Superior temporal gyrus (tissue), 1 donor: ENCODE measurements at regions not wholly inside any gene's neighbourhood (a gene's known extent, or its start where the extent isn't known, plus 50 kb on each side); places are given as distances from the start of the nearest gene placed in this dataset.
"Not testable (repeated sequence)": the region's sequence is repeated elsewhere in the genome, so short reads cannot be mapped to it uniquely, and the experiment has no call there.

Experiments
- DNase-seq: peaks from one replicate; pipeline ENCODE4 v3.0.0-alpha.2; 2016; ENCODE audit errors: extremely low spot score

DNA sequence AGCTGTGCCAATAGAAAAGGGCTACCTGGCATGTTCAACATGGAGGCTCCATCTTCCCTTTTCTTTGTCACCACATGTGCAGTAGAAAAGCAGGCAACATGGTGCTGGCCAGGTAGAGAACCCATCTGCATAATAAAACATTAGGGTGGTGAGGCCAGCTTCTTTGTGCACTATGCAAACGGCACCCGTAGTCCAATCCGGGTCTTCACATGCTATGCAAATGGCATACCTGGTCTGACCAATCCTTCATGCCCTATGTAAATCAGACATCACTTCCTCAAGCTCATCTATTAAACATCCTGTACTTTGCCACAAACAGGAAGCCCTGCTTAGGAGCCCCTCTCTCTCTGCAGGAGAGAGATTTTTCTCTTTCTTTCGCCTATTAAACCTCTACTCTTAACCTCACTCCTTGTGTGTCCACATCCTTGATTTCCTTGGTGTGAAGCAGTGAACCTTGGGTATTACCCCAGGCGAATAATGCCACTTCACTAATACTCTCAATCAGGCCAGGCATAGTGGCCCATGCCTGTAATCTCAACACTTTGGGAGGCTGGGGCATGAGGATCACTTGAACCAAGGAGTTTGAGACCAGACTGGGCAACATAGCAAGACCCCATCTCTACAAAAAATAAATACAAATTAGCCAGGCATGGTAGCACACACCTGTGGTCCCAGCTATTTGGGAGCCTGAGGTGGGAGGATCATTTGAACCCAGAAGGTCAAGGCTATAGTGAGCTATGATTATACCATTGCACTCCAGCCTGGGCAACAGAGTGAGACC is 111.3 kb upstream of the MRI1 start:
- no peak for DNase-seq

GRCh38 chr19:13646758-13647157 is 117.6 kb upstream of the MRI1 start:
- no peak for DNase-seq

- no peak for DNase-seq
Measured at GRCh38 chr19:13644645-13645044, 119.7 kb upstream of the MRI1 start.

DNA sequence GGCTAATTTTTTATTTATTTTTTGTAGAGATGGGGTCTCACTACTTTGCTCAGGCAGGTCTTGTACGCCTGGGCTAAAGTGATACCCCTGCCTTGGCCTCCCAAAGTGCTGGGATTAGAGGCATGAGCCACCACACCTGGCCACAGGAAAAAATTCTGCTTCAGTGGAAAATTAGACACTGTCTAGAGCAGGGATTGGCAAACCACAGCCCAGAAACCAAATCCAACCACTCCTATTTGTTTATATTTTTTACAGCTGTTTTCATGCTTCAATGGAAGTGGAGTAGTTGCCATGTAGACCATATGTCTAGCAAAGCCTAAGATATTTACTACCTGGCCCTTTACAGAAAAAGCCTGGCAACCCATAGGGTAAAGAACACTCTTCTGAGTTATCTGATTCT is 123.7 kb upstream of the MRI1 start:
- DNase-seq: no peak

DNA sequence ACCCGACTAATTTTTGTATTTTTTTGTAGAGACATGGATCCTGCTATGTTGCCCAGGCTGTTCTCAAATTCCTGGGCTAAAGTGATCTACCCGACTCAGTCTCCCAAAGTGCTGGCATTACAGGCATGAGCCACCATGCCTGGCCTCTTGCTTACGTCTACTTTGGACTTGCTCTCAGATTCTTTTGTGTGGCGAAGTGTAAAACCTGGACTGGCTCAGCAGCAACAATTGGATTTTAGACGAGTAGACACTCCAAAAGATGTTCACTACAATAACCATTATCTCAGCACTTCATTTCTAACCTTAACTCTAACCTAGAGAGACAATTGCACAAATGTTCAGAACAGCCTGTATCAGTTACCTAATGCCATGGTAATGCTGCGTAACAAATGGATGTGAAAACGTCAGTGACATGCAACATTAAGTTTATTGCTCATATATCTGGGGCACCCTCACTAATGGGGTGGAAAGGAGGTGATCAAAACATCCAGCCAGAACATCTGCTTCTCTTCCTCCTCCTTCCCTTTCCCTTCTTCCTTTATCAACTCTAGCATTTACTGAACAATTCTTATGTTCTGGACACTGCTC is 124.9 kb upstream of the MRI1 start:
- no peak for DNase-seq

GRCh38 chr19:13637664-13638063 is 126.7 kb upstream of the MRI1 start:
- DNase-seq: no peak

DNA sequence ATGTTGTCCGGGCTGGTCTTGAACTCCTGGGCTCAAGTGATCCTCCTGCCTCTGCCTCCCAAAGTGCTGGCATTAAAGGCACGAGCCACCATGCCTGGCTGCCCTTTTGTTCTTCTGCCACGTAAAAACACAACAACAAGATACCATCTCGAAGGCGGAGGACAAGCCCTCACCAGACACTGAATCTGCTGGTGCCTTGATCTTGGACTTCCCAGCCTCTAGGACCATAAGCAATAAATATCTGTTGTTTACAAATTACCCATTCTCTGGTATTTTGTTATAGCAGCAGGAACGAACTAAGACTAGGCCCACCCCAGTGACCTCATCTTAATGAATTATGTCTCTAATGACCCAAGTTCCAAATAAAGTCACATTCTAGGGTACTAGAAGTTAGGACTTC is 128.4 kb upstream of the CACNA1A start:
- DNase-seq: no peak

DNA sequence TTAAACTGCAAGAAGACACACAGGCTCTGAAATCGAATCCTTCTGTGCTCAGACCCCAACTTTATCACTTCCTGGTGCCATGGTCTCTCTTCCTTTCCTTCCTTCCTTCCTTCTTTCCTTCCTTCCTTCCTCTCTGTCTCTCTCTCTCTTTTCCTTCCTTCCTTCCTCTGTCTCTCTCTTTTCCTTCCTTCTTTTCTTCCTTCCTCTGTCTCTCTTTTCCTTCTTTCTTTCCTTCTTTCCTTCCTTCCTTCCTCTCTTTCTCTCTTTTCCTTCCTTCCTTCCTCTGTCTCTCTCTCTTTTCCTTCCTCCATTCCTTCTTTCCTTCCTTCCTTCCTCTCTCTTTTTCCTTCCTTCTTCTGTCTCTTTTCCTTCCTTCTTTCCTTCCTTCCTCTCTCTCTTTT is 127.2 kb upstream of the CACNA1A start:
- DNase-seq: no peak

GRCh38 chr19:13633109-13633508 is 126.8 kb upstream of the CACNA1A start:
- no peak for DNase-seq

GRCh38 chr19:13632164-13632563 is 125.9 kb upstream of the CACNA1A start:
- DNase-seq: not testable (repeated sequence)

DNA sequence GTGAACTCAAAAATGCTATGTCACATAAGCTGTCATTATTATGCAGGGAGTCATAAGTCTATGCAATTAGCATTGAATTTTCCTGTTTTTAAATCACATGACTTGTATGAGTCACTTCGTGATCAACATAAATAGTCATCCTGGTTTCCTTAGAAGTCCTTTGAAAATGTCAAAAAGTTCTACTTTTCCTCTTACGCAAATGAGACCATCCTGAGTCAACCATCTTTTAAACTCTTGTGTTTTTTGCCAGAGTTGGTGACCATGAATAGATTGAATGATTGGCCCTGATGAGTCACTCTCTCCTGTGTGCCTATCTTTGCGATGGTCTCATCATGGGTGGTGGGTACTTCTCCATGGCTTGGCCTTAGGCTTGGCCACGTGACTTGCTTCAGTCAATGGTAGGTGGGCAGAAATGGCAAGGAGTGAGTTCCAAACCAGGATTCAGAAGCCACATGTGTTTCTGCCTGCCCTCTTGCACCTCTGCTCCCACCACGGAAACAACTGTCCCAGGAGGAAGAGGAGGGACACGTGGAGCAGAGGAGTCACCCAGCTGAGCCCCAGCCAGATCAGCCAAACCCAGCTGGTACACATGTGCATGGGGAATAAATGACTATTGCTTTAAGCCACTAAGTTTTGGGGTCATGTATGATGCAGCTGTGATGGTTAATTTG is 123.5 kb upstream of the CACNA1A start:
- DNase-seq: no peak

GRCh38 chr19:13627531-13627930 is 121.3 kb upstream of the CACNA1A start:
- no peak for DNase-seq

GRCh38 chr19:13623716-13624710 is 117.7 kb upstream of the CACNA1A start:
- no peak for DNase-seq

GRCh38 chr19:13622766-13623715 is 116.8 kb upstream of the CACNA1A start:
- no peak for DNase-seq

DNA sequence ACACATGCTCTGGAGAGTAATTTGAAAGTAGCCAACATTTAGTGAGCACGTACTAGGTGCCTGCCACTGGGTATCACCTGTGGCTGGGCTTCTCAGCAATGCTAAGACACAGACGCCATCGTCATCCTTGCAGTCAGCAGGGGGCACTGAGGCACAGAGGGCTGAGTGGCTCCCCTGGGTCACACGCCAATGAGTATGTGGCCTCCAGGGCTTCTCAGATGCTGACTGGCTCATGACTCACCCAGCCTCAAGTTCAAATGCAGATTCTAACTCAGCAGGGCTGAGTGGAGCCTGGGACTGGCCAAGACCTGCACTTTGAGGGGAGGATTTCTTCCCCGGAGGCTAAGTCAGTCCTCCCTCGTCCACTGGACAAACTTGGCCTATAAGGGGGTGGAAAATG is 115.1 kb upstream of the CACNA1A start:
- no peak for DNase-seq

DNA sequence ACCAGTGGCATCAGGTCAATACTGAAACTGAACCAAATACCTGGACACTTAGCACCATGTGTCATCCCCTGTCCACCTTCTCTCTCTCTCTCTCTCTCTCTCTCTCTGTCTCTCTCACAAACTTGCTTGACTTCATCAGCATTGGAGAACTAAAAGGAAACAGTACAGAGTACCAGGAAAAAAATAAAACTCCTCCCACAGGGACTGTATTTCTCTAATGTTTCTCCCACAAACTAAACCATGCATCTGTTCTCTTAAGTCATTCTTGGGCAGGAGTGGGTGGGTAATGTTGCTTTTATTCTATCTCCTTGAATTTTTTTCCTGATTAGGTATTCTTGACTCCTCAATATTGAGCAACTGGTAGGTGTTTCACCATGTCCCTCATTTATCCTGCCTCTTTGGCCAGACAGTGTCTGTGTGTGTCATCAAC is 112.9 kb upstream of the CACNA1A start:
- DNase-seq: no peak

DNA sequence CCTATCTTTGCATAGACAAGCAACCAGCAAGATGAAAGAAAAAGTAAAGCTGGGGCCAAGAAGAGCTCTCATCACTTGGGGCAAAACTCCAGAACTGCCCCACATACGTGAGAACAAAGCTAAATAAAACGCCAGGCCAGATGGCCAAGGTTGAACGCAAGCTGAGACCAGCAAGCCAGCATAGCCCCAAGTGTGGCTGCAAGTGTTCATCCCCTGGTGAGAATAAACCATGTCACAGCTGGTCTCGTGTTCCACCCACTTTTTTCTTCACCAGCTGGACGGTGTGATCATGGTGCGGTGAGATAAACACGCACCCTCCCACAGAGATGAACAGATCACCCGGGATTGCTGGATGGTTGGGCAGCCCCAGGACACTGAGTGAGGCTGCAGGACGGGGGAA is 109.6 kb upstream of the CACNA1A start:
- DNase-seq: peak; percentile 42

GRCh38 chr19:13613447-13613846 is 107.2 kb upstream of the CACNA1A start:
- DNase-seq: no peak

- DNase-seq: no peak
Measured at GRCh38 chr19:13611596-13611995, 105.3 kb upstream of the CACNA1A start.

GRCh38 chr19:13610039-13610691 is 103.9 kb upstream of the CACNA1A start:
- no peak for DNase-seq
